GM21723 (cell line): ENCODE measurements at regions not wholly inside any gene's neighbourhood (a gene's known extent, or its start where the extent isn't known, plus 50 kb on each side); places are given as distances from the start of the nearest gene placed in this dataset.

ENCODE experiments used
- ATAC-seq: cut with Tn5 transposase; IDR thresholded peaks from one replicate; pipeline ENCODE4 v1.9.1; 2021; ENCODE audit warnings: mild to moderate bottlenecking, moderate library complexity; ENCODE audit not compliant: unreplicated experiment

GRCh38 chr11:19565639-19566038 is 147.0 kb upstream of the NAV2 start:
- no peak for ATAC-seq

DNA sequence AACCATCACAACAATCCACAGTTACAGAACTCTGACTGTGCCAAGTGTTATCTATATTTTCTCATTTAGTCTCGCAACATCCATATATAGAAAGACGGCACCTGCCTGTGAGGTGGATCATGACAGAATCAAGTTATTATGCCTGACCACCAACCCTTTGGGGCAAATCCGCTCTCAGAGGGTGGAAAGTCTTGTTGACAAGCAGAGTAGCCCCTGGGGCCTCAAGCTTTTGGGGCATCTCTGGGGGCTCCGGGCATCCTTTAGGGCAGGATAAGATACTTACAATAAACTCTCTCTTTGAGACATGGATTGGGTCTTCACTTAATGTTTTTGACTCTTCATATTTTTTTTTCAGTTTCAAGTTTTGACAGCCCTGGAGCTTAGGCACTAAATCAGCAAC is 150.5 kb upstream of the NAV2 start:
- no peak for ATAC-seq

DNA sequence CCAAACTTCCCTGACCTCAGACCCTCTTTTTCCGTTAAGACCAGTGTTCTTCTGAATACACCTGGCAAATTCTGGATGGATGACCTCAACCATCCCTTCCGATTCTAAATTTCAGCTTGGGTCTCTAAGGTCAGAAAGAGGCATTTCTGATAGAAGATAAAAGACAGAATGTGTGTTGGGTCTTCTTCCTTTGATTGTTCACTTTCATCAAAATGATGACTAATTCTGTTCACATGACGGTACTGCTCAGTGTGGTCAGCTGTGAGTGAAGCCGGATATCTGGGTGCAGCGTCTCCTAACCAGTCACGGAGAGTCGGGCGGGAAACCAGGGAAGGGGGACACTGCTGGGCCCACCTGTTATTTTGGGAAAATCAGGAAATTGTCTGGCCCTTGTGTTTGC is 151.6 kb upstream of the NAV2 start:
- ATAC-seq: no peak

DNA sequence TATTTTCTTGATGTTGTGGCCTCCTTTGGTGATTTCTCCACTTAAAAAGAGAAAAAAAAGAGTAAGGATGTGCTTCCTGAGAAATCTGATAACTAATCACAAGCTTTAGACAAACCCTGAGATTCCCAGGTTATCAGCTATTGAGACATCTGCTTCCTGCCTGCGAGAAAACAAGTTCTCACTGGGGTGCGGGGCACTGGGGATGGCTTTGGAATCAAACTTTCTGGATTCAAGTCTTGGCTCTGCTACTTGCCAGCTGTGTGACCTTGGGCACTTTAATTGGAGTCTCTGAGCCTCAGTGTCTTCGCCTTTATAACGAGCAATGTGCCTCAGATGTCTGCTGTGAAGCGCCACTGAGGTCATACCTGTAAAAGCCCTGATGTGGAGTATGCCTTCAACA is 152.5 kb upstream of the NAV2 start:
- no peak for ATAC-seq

- ATAC-seq: no peak
Observed at GRCh38 chr11:19559746-19560145, 152.9 kb upstream of the NAV2 start.

DNA sequence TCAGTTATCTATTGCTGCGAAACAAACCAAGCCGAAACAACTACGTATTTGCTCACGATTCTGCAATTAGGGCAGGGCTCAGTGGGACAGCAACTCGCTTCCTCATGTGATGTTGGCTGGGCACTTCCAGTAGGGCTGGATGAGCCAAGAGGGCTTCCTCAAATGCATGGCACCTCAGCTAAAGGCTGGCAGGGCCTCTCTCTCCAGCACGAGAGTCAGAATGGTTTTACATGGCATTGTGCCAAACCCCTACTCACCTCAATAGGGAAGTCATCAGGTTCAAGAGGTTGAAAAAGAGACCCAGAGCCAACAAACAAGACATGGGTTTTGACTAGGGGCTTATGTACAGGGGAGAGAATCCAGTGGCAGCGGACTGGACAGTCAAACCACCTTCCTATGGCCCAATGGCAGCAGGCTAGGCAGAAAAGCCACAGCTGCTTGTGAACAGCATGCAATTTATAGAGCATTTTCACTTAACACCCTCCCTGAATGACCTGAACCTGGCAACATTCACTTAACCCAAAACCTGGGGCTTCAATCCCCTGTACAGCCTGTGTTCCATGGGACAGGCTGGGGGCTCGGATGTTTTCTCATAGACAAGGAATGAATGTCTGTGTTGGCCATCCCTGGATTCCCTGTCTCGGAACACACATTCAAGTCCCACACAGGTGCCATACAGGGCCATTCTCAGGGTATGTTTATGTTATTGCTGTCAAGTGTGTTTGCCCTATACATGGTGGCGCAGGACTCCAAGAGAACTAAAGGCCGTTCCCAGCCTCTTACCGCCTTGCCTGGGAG is 154.2 kb upstream of the NAV2 start:
- no peak for ATAC-seq

GRCh38 chr11:19557720-19558140 is 154.9 kb upstream of the NAV2 start:
- ATAC-seq: no peak

GRCh38 chr11:19557185-19557584 is 155.5 kb upstream of the NAV2 start:
- ATAC-seq: no peak

GRCh38 chr11:19555266-19555665 is 157.4 kb upstream of the NAV2 start:
- no peak for ATAC-seq

DNA sequence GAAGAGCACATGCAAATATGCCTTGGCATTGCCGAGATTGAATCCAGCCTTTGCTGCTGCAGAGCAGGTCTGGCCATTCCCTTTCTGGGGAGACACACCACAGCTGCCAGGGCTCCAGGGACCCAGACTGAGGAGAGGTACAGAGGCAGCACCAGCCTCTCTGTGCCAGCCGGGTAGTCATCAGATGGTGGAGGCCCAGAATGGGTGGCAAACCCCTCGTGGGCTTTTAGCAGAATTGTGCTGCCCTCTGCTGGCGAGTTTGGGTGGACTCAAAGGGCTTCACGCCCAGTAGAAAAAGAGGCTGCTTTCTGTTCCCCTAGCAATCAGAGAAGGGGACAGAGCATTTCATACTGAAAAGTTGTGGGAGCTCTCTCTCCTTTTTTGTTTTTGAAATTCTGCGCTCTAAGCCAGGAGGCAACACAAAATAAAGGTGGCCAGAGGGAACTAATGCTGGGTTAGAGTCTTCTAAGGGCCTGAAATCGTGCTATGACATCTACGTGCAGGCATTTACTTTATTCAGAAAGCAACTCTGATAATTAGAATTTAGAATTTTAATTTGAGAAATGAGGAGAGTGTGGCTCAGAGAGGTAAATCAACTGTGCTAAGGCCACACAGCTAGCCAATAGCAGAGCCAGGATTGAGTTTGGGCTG is 158.8 kb upstream of the NAV2 start:
- peak; percentile 71 for ATAC-seq

GRCh38 chr11:19552656-19553260 is 159.9 kb upstream of the NAV2 start:
- ATAC-seq: no peak

DNA sequence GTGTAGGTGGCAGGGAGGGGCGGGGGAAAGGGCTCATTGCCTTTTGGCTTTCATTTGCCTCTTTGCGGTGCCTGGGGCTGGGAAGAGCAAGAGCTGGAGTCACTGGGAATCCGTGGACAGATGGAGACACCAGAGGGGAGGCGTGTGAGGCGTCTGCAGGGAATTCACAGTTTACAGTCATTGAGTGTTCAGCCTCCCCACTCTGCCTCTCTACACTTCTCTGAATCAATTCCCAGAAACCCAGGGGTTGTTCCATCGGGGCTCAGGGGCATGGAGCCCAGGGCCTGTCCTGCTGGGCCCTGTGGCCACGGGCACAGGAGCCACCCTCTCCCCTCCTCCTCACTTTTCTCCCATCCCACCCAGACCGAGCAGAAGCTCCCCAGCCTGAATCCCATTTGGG is 160.5 kb upstream of the NAV2 start:
- no peak for ATAC-seq

DNA sequence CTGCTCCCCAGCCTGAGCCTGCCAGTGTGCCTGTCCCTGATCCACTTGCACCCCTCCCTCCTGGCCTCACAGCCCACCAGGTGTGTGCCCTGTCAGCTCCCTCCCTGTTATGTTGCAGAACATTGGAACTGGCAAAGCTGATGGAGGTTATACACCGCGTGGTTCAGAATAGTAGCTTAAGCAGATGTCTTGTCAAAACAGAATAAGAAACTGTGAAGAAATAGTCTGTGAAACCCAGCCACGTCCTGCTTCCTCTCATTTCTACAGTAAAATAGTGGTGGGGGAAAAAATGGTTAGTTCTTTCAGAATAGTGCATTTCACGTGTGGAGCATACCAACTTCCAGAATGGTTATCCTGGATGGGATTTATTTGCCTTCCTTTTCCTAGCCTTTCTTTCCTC is 161.2 kb upstream of the NAV2 start:
- ATAC-seq: peak; percentile 64

DNA sequence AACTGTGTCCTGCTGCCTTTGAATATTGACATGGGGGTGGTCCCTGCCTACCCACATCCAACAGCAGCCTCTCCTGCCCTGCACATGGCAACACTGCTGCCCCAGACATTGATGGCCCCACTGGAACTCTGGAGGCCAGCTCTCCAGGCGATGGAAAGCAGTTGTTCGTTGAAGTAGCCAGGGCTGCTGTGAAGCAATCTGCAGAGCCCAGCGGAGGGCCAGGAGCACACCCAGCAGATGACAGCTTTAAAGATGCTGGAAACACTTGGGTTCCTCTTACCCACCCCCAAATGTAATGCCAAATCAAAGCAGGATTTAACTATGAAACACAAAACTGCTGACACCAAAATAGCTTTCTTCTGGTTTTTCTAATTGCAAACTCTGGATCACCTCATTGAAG is 165.6 kb upstream of the NAV2 start:
- no peak for ATAC-seq

DNA sequence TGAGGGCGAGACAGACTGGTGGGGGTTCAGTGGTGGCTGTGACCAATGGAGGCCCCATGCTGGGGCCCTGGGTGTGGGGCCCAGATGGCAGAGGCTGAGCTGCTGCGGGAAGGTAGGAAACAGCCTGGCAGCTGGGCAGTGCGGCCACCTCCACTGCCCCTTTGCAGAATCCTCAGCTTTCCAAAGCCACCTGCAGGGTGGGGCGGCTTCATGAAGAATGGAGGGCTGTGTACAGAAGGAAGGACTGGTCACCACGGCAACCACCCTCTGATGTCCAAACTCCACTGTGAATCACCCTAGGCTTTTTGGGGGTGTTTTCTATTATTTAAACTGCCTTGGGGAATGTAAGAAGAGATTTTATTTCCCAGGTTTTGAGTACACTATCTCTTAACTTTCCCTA is 166.3 kb upstream of the NAV2 start:
- no peak for ATAC-seq

DNA sequence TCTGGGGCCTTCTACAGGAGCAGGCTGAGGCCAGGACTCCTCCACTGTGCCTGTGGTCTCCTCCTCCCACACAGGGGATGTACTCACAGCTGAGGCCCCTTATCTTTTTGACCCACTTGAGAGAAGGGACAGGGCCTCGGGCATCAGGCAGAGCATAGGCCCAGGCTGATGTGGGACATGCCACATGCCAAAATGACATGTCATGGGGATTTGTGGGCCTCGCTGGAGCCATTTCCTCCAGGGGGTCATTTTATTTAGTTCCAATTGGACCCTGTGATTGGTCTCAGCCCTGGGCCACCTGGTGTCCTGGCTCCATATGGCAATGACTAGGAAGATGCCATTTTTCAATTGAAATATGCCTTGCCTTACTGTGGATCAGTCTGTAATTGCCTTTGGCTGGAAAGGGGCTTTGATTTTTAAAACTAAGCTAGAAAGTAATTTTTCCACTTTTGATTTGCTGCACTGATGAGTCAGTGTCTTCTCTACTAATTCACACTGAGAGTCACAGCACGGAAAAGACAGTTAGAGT is 171.1 kb upstream of the NAV2 start:
- no peak for ATAC-seq

GRCh38 chr11:19539861-19540260 is 172.8 kb upstream of the NAV2 start:
- no peak for ATAC-seq

- ATAC-seq: no peak
Observed at GRCh38 chr11:19537803-19538453, 174.7 kb upstream of the NAV2 start.

GRCh38 chr11:19536131-19536530 is 176.5 kb upstream of the NAV2 start:
- ATAC-seq: no peak

GRCh38 chr11:19530505-19530904 is 182.1 kb upstream of the NAV2 start:
- no peak for ATAC-seq

DNA sequence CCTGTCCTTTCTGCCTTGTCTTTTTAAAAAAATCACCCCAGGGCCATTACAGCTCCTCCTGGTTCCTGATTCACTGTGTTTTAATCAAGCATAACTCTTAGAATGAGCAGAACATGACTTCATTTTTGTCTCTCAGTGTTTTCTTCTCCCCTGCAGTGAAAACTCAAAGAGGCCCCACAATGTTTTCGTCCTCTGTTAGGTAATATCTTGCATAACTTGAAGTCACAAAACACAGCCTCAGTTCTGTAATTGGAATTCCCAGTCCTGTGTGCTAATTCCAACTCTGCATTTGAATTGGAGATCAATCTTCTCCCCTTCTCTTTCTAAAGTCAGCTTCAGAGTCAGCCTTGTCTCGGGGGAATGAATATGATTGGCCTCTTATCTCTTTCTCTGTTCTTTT is 186.5 kb upstream of the NAV2 start:
- no peak for ATAC-seq
